Left cardiac atrium (tissue), 4 donors: ENCODE measurements at regions not wholly inside any gene's neighbourhood (a gene's known extent, or its start where the extent isn't known, plus 50 kb on each side); places are given as distances from the start of the nearest gene placed in this dataset.

ENCODE experiments used
- ATAC-seq, 2 donors: fragments of 200-7000 bp; cut with Tn5 transposase; one replicate each; pipeline ENCODE4 v1.9.1; 2020; ENCODE audit warnings: mild to moderate bottlenecking in 2 of 2, moderate library complexity in 2 of 2
- DNase-seq: peaks from one replicate; pipeline ENCODE4 v3.0.0-alpha.2; 2020
- intact Hi-C, 2 donors: fragments of 100-400 bp; cut with DNase I; formaldehyde crosslinking; loops; one replicate each; pipeline versions ENCODE4 v1.14.1 to v1.15.1; 2022 to 2023
- donor health status: DM: no; HTN: yes; CAD: no.
- donor health status: DM: no; HTN: yes; CAD: no; lungs with severe emphysema.
- donor health status: DM: yes; HTN: yes; CAD: no.
- donor health status: Dilated cardiomyopathy.

DNA sequence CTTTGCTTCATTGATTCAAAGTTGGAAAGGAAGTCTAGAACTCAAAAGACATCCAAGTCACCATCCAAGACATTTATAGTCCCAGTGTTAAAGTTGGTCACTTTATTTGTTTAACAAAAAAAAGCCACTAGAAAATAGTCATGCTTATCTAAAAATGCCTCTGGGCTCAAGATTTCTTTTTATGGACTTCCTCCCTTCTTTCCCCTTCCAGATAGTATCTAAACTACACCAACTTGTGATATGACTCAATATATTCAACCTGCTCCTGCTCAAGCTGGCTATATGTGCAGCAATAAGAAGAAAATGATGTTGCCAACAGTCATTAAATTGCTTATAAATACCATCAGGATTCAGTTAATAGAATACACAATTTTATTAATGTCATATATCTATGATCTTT lies 1177.1 kb downstream of the FLRT2 start:
- ATAC-seq = no peak

DNA sequence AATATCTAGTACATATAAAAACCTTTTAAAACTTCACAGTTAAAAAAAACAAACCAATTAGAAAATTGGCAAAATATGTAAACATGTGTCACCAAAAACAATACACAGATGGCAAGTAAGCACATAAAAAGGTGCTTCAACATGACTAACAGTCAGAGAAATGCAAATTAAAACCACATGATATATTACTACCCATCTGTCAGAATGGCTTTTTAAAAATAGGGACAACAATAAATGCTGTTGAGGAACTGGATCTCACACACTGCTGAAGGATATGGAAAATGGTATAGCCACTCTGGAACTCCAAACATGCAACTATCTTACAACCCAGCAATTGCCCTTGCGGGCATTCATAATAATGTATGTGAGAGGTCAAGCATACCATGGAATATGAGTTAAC lies 1153.6 kb downstream of the FLRT2 start:
- intact Hi-C loops = no loop called here
- ATAC-seq (no peak), DNase-seq (no peak)

More for the DNA sequence above, 1177.1 kb downstream of the FLRT2 start:
- DNase-seq = no peak
- intact Hi-C loops = no loop called here

DNA sequence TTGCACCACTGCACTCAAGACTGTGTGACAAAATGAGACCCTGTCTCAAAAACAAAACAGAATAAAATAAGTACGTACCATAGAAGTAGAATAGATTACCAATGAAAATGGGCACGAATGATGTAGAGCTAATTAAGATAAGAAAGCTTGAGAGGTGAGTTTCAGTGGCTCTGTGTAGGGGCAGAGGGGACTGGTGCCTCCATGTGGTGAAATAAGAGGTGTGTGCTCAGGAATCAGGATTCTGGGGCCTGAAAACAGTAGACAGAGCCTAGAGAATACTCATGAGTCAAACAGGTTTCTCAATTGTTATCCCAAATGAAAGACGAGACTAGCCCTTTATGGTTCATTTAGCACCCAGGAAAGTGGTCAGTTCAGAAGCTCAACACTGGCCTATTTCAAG lies 1145.1 kb downstream of the FLRT2 start:
- ATAC-seq = no peak
- intact Hi-C loops = no loop called here
- DNase-seq = no peak

DNA sequence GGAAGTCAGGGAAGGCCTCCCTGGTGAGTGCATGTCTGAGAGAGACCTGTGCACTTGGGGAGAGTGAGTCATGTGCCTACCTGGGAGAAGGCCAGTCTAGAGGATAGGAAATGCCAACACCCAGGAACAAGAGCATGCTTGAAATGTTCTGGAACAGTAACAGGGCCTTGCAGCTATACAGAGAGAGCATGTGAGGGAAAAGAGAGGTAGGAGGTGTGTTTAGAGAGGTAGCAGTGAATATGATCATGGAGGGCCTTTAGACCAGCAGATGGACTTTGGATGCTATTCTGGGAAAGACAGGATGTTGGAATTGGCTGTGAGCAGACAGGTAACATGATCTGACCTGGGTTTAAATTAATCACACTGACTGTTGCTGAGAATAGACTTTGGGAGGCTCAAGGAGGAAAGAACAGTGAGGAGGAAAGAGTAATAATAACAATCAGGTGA lies 1143.6 kb downstream of the FLRT2 start:
- ATAC-seq = no peak
- intact Hi-C loops = no loop called here
- DNase-seq = no peak

DNA sequence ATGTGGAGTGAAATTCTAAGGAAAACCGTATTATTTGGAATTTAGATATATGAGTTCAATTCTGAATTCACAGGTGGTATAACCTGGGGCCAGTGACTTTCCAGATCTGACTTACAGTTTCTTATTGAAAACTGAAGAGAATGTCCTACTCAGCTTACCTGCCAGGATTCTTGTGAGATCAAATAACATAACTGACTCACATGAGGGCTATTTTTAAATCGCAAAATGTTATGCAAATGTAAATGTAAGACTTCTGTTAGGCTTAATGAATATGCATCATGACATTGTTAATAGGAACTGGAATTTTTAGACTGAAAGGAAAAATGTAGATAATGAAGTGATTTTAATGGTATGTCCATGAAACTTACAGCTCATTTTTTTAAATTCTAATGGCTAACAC lies 1142.1 kb downstream of the FLRT2 start:
- DNase-seq = no peak
- ATAC-seq = no peak
- intact Hi-C loops = no loop called here

DNA sequence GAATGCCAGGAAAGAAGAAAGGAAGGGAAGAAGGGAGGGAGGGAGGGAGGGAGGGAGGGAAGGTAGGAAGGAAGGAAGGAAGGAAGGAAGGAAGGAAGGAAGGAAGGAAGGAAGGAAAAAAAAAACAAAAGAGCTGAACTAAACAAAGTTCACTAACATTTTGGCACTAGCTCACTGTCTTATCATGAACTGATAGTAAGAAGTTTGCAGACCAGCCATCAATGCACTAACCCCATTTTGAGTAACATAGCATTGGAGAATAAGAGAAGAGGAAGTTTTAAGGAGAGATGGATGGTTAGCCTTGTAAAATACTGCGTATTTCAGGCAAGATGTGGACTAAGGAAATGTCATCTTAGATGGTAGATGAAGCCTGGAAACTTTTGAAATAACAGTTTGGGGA lies 1136.0 kb downstream of the FLRT2 start:
- intact Hi-C loops = no loop called here
- ATAC-seq (no peak), DNase-seq (no peak)

DNA sequence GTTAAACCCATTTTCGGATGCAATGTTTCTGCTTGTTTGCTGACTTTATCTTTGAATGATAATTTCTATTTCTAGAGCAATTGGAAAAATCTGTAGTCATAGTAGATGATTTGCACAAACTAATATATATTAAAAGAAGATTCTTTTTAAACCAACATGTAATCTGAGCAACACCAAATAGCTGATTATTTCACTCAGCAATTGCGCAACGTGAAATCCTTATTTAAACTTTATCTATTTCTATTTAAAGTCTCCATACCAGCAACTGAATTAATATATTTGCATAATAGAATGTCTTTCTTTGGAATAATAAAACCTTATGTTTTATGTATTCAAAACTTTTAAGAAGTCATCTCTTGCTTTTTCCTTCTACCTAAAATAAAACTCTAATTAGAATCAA lies 1132.4 kb downstream of the FLRT2 start:
- intact Hi-C loops = no loop called here
- ATAC-seq = no peak
- no peak for DNase-seq

DNA sequence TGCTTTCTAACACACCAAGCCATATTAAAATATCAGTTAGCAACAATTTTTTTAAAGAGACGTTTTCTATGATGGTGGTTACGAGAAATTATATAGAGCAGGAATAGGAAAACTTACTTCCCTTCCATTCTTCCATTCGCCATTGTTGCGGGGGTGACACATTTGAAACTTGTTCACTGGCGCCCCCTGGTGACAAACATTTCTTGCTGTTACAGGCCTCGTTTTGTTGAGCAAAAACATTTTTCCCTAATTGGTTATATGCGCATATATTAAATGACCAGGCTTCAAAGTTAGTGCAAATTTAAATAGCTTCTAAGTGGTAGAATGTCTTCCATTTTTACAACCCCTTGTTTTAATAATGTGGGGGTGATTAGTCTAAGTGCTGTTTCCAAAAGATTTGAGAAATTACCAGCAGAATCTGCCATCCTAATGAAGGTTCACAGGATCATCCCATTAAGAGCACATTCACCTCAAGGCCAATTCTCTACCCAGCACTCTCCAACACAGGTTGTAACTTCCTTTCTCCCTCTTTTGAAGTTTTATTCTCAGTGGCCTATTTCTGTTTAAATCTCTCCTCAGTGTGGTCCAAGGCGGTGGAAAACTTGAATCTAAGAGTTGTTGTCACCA lies 1124.7 kb downstream of the FLRT2 start:
- intact Hi-C loops = no loop called here
- ATAC-seq (no peak), DNase-seq (peak; percentile 36)

DNA sequence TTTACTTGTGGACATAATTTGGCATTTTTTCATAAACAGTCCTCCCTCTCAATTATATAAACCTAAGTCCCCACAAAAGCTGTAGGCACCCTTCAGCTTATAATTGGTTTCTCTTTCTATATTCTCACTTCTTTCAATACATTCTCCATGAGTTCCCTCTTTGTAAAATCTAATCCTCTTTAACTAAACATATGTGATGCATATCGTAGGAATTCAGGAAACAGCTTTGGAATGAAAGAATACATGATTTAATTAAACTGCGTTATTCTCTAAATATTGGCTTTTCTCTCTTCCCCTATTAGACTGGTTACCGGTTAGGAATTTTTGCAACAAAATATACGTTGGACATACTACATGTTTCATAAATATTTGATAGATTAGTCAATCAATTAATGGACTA lies 1122.6 kb downstream of the FLRT2 start:
- intact Hi-C loops = no loop called here
- DNase-seq = no peak
- ATAC-seq = no peak

DNA sequence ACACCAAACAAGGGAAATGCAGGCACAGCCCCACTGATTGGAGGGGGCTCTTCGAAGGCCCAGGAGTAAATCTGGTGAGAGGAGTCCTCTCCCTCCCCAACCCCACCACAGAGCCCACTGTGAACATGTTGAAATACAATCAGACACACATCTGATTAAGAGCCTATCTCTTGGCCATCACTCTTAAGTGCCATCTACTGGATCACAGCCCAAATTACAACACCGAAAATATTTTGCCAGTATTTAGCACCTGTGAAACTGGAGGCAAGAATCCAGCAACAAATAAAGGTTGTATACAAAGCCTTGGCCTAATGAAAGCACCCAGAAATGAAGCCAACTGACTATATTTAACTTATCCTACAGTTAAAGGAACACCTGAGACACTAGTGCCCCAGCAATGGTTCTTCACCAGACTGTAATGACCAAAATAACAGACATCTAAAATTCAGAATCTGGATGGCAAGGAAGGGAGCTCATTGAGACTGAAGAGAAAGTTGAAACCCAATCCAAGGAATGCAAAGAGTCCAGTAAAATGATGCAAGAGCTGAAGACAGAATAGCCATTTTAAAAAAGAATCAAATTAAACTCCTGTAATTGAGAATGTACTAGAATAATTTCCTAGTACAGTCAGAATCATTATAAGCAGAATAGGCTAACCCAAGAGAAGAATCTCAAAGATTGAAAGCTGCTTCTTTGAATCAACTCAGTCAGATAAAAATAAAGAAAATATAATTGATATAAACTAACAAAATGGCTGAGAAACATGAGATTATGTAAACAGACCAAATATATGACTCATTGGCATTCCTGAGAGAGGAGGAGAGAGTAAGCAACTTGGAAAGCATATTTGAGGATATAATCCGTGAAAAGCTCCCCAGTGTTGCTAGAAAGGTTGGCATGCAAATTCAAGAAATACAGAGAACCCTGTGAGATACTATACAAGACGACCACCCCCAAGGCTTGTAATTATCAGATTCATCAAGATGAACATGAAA lies 1117.0 kb downstream of the FLRT2 start:
- intact Hi-C loops = no loop called here
- ATAC-seq = no peak

DNA sequence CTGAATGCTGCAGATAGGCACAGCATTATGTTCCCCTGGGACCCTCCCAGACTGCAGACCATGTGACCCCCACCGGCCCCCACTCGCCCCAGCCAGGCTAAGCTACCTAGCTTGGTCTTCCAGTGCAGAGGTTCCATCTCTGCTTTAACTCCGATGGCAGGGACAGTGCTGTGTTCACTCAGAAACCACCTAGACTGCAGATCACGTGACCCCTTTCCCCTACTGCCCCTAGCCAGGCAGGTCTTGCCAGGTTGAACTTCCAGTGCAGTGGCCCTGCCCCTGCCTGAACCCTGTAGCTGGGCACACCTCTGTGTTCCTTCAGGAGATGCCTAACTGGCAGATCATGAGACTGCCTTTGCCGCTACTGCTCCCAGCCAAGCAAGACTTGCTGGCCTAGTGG lies 1116.2 kb downstream of the FLRT2 start:
- no peak for DNase-seq
- ATAC-seq = no peak
- intact Hi-C loops = no loop called here

More for the DNA sequence above, 1117.0 kb downstream of the FLRT2 start:
- DNase-seq = no peak

DNA sequence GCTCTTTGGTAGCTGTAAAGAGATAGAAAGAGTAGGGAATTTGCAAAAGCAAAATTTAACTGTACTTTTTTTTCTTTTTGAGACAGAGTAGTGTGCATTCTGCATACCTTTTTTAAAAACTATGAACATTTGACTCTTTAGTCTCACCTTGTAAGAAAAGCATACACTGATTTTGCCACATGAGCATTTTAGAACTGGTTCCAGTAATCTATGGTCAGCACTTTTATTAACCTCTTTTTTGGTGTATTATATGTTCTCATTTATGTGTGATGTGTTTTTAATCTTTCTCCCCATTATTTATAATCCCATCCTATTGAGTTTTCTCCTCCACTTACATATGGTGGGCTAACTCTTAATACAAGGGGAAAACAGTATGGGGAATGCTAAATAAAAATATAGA lies 1111.4 kb downstream of the FLRT2 start:
- intact Hi-C loops = no loop called here
- ATAC-seq = no peak
- DNase-seq = no peak

DNA sequence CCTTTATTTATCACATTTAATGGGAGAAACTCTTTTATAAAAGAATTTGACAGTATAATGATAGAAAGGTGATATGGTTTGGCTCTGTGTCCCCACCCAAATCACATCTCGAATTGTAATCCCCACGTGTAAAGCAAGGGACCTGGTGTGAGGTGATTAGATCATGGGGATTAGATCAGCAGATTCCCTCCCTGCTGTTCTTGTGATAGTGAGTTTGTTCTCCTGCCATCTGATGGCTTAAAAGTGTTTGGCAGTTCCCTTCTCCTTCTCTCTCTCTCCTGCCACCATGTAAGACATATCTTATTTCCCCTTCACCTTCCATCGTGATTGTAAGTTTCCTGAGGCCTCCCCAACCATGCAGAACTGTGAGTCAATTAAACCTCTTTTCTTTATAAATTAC lies 1110.3 kb downstream of the FLRT2 start:
- intact Hi-C loops = no loop called here
- ATAC-seq (no peak), DNase-seq (no peak)

DNA sequence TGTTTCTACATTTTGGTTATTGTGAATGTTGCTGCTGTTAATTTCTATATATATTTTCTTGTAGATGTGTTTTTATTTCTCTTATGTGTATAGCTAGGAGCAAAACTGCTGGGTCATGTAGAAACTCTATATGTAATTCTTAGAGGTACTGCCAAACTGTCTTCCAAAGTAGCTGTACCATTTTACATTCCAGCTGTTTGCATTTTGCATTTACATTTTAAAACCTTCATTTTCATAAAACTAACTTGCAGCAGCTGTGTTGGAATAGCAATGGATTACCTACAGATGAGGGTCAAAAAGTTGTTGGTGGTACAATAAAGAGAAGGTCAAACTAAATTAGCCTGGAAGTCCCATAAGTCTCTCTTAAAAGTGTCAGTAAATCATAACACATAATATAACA lies 1109.7 kb downstream of the FLRT2 start:
- intact Hi-C loops = no loop called here
- no peak for DNase-seq
- ATAC-seq = no peak

DNA sequence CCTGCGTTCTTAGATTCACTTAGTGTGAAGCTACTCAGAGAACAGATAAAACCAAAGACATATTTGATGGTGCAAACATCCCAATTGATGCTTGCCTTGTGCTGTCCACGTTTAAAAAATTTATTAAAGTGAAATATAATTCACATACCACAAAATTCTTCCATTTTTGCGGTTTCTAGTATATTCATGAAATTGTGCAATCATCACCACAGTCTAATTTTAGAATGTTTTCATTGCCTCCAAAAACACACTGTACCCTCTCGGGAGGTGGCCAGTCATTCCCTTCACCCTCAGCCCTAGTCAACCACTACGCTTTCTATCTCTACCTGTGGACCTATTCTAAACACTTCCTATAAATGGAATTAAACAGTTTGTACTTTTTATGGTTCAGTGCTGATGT lies 1109.2 kb downstream of the FLRT2 start:
- DNase-seq = no peak
- intact Hi-C loops = no loop called here
- no peak for ATAC-seq

DNA sequence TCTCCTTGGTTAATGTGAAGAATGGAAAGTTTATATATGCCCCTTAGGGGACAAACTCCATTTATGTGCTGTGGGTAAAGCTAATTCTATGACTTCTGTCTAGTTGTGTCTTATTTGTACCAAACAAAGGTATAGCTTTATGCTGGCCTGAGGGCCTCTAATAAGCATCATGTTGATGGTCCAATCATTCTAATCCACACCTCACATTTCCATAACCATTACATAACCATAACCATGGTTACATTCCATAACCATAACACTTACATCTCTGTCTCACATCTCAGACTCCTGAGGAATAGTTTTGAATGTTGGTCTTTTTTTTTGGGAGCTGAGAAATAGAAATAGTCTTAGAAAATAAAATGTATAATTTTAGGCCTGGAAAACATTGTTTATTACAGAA lies 1097.1 kb downstream of the FLRT2 start:
- ATAC-seq (no peak), DNase-seq (no peak)
- intact Hi-C loops = no loop called here

DNA sequence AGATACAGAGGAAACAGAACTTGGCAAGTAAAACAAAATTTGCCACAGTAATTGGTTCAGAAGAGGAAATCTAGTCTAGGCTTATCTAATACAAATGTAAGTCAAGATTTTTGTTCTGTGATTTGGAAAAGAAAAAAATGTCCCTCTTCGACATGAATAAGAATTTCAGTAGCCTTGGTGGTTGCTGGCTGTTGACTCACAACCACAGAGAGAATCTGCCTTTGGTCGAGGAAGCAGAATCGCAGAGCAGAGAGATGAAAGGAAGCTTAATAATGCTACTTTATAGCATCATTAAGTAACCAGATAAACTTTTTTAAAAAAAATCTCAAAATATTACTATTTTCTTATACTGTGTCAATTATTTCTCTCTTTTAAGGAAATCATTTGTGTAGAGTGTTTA lies 1096.6 kb downstream of the FLRT2 start:
- intact Hi-C loops = no loop called here
- ATAC-seq (no peak), DNase-seq (no peak)

DNA sequence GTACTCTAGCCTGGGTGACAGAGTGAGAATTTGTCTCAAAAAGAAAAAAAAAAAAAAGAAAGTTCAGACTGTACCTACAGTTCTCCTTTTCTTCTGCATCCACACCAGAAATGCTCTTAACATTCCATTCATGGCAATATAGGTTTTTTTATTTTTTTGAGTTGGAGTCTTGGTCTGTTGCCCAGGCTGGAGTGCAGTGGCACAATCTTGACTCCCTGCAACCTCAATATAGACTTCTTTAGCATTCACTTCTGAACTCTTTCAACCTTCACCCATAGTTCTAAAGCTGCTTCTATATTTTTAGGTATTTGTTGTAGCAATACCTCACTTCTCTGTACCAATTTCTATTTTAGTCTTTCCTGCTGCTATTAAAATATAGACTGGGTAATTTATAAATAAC lies 1095.7 kb downstream of the FLRT2 start:
- ATAC-seq = no peak
- DNase-seq = no peak
- intact Hi-C loops = no loop called here

DNA sequence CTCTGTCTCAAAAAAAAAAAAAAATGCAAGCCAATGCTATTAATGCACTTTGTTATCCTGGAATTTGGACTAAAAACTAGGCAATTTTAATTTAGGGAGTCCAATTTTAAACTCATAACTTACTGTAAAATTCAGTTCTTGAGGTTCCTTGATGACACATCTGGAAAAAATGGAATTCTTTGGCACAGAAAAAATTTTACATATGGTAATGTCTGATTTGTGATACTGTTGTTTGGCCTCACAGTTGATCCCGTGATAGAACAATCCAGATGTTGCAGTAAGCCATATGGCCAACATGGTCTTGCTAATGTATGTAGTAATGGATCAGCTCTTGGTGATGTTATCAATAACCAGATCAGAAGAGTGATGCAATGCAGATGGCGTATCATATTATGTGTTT lies 1089.8 kb downstream of the FLRT2 start:
- intact Hi-C loops = no loop called here

DNA sequence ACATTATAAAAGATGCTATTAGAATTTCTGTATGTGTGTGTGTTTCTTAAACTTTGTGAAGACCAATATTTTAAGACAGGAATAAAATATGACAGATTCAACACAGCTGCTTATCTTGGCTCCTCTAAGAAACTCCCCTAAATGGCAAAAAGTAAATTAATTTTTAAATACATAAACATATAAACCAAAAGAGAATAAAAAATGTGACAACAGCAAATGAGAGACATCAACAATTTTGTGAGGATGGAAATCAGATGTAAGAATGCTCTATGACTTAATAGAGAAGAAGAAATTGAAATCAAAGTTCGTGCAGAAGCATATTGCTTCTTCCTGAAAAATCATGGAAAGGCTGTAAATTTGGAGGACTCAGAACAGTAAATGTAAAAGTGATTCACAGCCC lies 1083.8 kb downstream of the FLRT2 start:
- DNase-seq = no peak
- intact Hi-C loops = no loop called here

More for the DNA sequence above, 1089.8 kb downstream of the FLRT2 start:
- ATAC-seq = no peak
- DNase-seq = no peak

DNA sequence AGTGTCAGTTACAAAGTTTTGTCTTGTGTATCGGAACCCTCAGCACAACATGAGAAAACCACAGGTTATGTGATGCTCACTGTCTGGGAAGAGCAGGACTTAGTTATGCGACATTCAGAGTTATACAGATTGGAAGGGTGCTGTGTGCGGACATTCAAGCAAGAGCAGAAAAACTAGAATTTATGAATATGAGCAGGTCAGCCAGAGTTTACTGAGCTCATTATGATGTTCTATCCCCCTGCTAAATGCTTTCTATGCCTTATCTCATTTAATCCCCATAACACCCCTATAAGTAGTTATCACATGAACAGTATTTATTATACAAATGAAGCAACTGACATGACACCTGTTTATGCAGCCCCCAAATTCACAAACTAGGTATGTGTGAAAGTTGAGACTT lies 1083.2 kb downstream of the FLRT2 start:
- DNase-seq = no peak
- ATAC-seq = no peak
- intact Hi-C loops = no loop called here

More for the DNA sequence above, 1083.8 kb downstream of the FLRT2 start:
- ATAC-seq = no peak
